Nephron progenitor cell (in vitro differentiated cells): ENCODE measurements at regions not wholly inside any gene's neighbourhood (a gene's known extent, or its start where the extent isn't known, plus 50 kb on each side); places are given as distances from the start of the nearest gene placed in this dataset.

Source experiments
- DNase-seq: peaks from one replicate; pipeline ENCODE4 v3.0.0; 2021
- H3K27ac Mint-ChIP-seq: 2 replicates; pipeline ENCODE4 v1.8.0; 2021; ENCODE audit warnings: mild to moderate bottlenecking, moderate library complexity, mixed read lengths
- H3K27me3 Mint-ChIP-seq: 2 replicates; pipeline ENCODE4 v1.8.0; 2021; ENCODE audit warnings: mild to moderate bottlenecking, low read depth, mixed read lengths; ENCODE audit not compliant: poor library complexity
- H3K36me3 Mint-ChIP-seq: 2 replicates; pipeline ENCODE4 v1.8.0; 2021; ENCODE audit warnings: low read depth, mixed read lengths
- H3K4me1 Mint-ChIP-seq: 2 replicates; pipeline ENCODE4 v1.8.0; 2021; ENCODE audit warnings: mixed read lengths
- H3K4me3 Mint-ChIP-seq: 2 replicates; pipeline ENCODE4 v1.8.0; 2021; ENCODE audit warnings: mild to moderate bottlenecking, moderate library complexity, mixed read lengths
- H3K9me3 Mint-ChIP-seq: 2 replicates; pipeline ENCODE4 v1.8.0; 2021; ENCODE audit warnings: mild to moderate bottlenecking, moderate library complexity, mixed read lengths
- CTCF ChIP-seq: fragments of 200-600 bp; sonication (generic); IDR thresholded peaks from 2 replicates; pipeline ENCODE4 v1.5.0; 2021; ENCODE audit warnings: antibody characterized with exemption

GRCh38 chr19:27529158-27529557 is 1683.8 kb downstream of the UQCRFS1 start:
- H3K36me3 Mint-ChIP-seq: peaks cover 5% of the 10 kb centered on the region
- peaks cover 93% of the 10 kb centered on the region for H3K9me3 Mint-ChIP-seq
- H3K4me3 Mint-ChIP-seq: no peak overlapping the region
- no peaks in the 10 kb centered on the region for H3K4me1 Mint-ChIP-seq
- no peak for DNase-seq
- no peaks in the 10 kb centered on the region for H3K27me3 Mint-ChIP-seq
- no peak for TF ChIP-seq CTCF
- no peak overlapping the region for H3K27ac Mint-ChIP-seq

GRCh38 chr19:27522223-27522622 is 1690.7 kb downstream of the UQCRFS1 start:
- no peak for TF ChIP-seq CTCF
- H3K27me3 Mint-ChIP-seq: no peaks in the 10 kb centered on the region
- no peak overlapping the region for H3K4me3 Mint-ChIP-seq
- H3K36me3 Mint-ChIP-seq: no peaks in the 10 kb centered on the region
- peaks cover 92% of the 10 kb centered on the region for H3K9me3 Mint-ChIP-seq
- no peak for DNase-seq
- H3K4me1 Mint-ChIP-seq: no peaks in the 10 kb centered on the region
- no peak overlapping the region for H3K27ac Mint-ChIP-seq
